Fibroblast of villous mesenchyme (primary cell): ENCODE measurements at regions not wholly inside any gene's neighbourhood (a gene's known extent, or its start where the extent isn't known, plus 50 kb on each side); places are given as distances from the start of the nearest gene placed in this dataset.

Experiments used
- DNase-seq: peaks from one replicate; pipeline ENCODE4 v3.0.0-alpha.2; 2010; ENCODE audit warnings: low read depth
- H3K4me3 ChIP-seq: 2 replicates; pipeline ENCODE4 v1.5.1; 2011; ENCODE audit warnings: low read depth, mild to moderate bottlenecking, low read length
- TF ChIP-seq, protein P1 (sequence below): IDR thresholded peaks from 2 replicates; pipeline ENCODE4 v1.5.1; 2012; ENCODE audit warnings: low read depth, mild to moderate bottlenecking, low read length; ENCODE audit not compliant: insufficient read depth

DNA sequence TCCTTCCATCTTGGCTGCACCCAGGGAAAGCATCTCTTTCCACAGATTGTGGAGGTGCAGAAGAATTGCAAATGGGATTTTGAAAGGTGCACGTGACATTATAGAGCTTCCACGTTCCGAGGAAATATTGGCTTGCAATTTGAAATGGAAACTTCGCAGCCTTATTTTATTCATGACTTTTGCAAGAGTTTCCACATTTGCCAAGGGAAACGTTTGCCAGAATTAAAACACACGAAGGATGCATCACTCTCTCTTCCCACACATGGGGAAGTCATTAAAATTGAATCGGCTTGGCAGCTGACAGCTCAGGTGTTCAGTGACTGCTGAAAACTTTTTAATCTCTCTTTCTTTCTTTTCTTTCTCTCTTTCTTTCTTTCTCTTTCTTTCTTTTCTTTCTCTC is 475.4 kb upstream of the IGFBP3 start:
- H3K4me3 ChIP-seq: no peak overlapping the region
- no peak for DNase-seq
- TF ChIP-seq, protein P1, sequence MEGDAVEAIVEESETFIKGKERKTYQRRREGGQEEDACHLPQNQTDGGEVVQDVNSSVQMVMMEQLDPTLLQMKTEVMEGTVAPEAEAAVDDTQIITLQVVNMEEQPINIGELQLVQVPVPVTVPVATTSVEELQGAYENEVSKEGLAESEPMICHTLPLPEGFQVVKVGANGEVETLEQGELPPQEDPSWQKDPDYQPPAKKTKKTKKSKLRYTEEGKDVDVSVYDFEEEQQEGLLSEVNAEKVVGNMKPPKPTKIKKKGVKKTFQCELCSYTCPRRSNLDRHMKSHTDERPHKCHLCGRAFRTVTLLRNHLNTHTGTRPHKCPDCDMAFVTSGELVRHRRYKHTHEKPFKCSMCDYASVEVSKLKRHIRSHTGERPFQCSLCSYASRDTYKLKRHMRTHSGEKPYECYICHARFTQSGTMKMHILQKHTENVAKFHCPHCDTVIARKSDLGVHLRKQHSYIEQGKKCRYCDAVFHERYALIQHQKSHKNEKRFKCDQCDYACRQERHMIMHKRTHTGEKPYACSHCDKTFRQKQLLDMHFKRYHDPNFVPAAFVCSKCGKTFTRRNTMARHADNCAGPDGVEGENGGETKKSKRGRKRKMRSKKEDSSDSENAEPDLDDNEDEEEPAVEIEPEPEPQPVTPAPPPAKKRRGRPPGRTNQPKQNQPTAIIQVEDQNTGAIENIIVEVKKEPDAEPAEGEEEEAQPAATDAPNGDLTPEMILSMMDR: no peak

DNA sequence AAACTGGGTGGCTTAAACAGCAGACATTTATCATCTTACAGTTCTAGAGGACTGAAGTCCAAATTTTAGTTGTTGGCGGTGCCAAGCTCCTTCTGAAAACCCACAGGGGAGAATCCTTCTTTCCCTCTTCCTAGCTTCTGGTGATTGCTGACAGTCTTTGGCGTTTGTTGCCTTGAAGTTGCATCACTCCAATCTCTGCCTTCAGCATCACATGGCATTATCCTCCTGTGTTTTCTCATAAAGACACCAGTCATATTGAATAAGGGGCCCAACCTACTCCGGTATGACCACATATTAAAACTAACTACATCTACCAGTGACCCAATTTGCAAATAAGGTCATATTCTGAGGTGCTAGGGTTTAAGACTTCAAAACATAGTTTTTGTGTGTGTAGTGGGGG is 472.1 kb upstream of the IGFBP3 start:
- TF ChIP-seq, protein P1: no peak
- DNase-seq: peak; percentile 62
- no peak overlapping the region for H3K4me3 ChIP-seq

DNA sequence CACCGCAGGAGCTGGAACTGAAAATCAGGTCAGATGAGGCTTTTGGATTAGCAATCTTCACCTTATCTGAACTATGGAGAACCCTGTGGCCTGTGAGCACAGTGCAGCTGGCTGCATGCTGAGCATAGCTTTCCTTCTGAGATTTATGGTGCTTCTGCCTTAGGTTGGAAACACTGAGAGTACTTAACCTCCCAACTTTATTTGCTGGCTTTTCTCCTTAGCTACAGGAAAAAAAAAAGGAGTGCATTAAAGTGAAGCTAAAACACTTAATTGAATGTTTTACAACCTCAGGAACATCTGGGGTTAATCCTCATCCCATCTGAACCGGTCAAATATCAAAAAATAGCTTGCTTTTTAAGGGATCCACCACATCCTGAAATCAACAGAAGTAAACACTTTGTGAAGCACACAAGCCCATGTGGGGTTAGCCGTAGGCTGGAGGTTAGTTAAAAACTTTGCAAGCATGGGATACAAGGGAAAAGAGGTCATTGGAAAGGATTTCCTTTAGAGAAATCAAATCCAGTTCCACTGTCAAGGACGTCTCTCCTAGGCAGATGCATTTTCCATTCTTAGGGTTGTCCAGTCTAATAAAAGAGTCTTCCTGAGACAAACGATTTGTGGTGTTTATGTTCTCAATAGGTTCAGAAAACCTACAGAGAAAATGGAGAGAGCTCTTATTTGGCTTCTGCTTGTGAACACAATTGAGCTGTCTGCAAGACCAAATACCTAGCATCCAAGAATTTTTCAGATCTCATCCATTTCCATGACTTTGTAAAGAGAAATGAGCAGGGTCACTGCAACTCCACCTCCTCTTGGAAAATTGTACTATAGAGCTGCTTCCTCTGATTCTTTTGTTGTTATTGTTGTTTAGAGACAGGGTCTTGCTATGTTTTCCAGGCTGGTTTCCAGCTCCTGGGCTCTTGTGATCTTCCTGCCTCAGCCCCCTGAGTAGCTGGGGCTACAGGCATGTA is 470.4 kb upstream of the IGFBP3 start:
- peak; percentile 97 for DNase-seq
- H3K4me3 ChIP-seq: no peak overlapping the region
- TF ChIP-seq, protein P1: no peak

DNA sequence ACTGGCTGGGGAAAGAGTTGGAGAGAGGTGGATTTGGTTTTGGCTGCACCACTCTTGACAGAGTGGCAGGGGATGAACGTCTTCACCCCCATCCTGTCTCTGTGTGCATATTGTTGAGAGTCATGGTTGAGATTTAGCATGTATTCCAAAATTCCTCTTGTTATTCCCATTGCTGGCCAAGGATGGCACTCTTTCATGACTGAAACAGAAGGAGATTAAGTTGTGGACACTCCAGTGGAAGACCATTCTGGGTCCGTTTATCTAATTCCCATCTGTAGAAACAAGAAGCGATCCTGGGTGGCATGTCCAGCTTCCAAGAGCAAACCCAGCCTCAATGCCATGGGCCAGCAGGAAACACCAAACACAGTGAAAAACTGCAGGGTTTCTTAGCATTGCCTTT is 469.0 kb upstream of the IGFBP3 start:
- H3K4me3 ChIP-seq: no peak overlapping the region
- TF ChIP-seq, protein P1: peak; percentile 23
- DNase-seq: peak; percentile 25

DNA sequence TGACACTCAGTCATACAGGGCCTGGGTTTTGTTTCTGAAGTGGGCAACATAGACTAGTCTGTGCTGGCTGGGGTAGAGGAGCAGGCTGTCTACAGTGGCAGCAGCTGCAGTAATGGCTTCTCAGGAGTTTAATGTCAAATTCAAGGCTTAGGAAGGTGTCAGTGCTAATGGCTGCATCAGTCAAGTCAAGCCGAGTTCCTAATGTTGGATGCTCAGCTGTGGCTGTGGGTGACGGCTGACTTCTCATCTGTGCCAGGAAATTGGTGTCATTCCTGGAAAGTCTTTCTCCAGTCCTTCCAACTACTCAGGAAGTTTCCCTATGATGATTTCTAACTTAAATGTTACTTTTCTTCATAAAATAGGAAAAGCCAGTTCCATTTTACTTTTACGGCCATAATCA is 468.1 kb upstream of the IGFBP3 start:
- no peak for DNase-seq
- no peak overlapping the region for H3K4me3 ChIP-seq
- TF ChIP-seq, protein P1: no peak

DNA sequence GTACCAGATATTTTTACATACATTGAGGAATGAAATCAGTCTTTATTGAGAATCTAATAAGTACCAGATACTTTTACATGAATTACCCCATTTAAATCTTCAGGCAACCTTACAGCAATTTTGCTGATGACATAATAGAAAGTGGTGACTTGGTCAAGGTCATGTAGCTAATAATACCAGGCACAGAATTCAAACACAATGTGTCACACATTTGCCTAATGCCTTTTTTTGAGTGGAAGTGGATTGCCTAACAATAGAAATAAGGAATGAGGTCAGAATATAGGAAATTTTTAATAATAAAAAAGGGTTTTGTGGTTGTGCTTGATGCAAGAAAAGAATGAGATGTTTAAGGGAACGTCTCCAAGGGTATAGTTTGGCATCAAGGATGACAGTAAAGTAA is 466.6 kb upstream of the IGFBP3 start:
- TF ChIP-seq, protein P1: no peak
- H3K4me3 ChIP-seq: no peak overlapping the region
- peak; percentile 23 for DNase-seq
